HCT116 (cell line): ENCODE measurements at regions not wholly inside any gene's neighbourhood (a gene's known extent, or its start where the extent isn't known, plus 50 kb on each side); places are given as distances from the start of the nearest gene placed in this dataset.

Experiments
- ATAC-seq: fragments of 200-7000 bp; cut with Tn5 transposase; 2 replicates; pipeline ENCODE4 v1.9.1; 2020; ENCODE audit warnings: mild to moderate bottlenecking, moderate library complexity
- BruUV-seq: library from RNA; stranded (reverse); fragments of 400-500 nt; replicated peaks from 2 replicates; lab custom pipeline; 2021; lab: Mats Ljungman, UMichigan
- CTCF ChIA-PET: fragments of 300-600 bp; sonication (Branson Sonifier 250); formaldehyde crosslinking; loops from one replicate; lab custom pipeline; 2021; ENCODE audit warnings: antibody characterized with exemption; lab: Charles Lee
- POLR2A ChIA-PET: fragments of 300-600, 350-600 bp; sonication (Branson Sonifier 250); formaldehyde crosslinking; loops from one replicate; lab custom pipeline; 2021; ENCODE audit warnings: antibody characterized with exemption; lab: Charles Lee
- RAD21 ChIA-PET, 2 experiments: fragments of 300-600 bp; sonication (Branson Sonifier 250); formaldehyde crosslinking; loops; one replicate each; lab custom pipeline; 2023; ENCODE audit warnings: low total read pairs in 2 of 2; ENCODE audit not compliant: uncharacterized antibody in 2 of 2, unreplicated experiment in 2 of 2, low non-redundant PET in 1 of 2; lab: Charles Lee
- DNase-seq: peaks from one replicate; pipeline ENCODE4 v3.0.0-alpha.2; 2010; ENCODE audit warnings: low read depth, low spot score
- H2AFZ ChIP-seq: fragments of 200-600 bp; shearing (Covaris generic), sonication (generic); 2 replicates; pipeline ENCODE4 v1.6.1; 2017; ENCODE audit warnings: low read depth, mixed run types, mixed read lengths, antibody characterized with exemption, low read length; ENCODE audit not compliant: poor library complexity, severe bottlenecking
- H3K27ac ChIP-seq: 2 replicates; pipeline ENCODE4 v1.5.1; 2012; ENCODE audit warnings: low read depth, low read length
- H3K27me3 ChIP-seq: fragments of 200-600 bp; sonication (generic); 2 replicates; pipeline ENCODE4 v1.6.1; 2016; ENCODE audit warnings: mixed run types, low read length, mixed read lengths; ENCODE audit not compliant: insufficient read depth
- H3K36me3 ChIP-seq, 2 experiments: fragments of 200-500 bp in 1 of 2; fragments of 200-600 bp in 1 of 2; sonication (Bioruptor generic) in 1 of 2; sonication (generic) in 1 of 2; 2 replicates each; pipeline versions ENCODE4 v1.5.1 to v1.6.1; 2014 to 2016; ENCODE audit warnings: low read length in 2 of 2, inconsistent platforms in 1 of 2, mixed read lengths in 1 of 2, mixed run types in 1 of 2; ENCODE audit not compliant: insufficient read depth in 2 of 2, control insufficient read depth in 1 of 2
- H3K4me1 ChIP-seq, 2 experiments: fragments of 200-600 bp in 1 of 2; sonication (generic) in 1 of 2; 2 replicates each; pipeline versions ENCODE4 v1.5.1 to v1.6.1; 2012 to 2017; ENCODE audit warnings: low read length in 2 of 2, inconsistent platforms in 1 of 2, mild to moderate bottlenecking in 1 of 2, mixed read lengths in 1 of 2, mixed run types in 1 of 2, moderate library complexity in 1 of 2; ENCODE audit not compliant: insufficient read depth in 2 of 2, control insufficient read depth in 1 of 2
- H3K4me2 ChIP-seq: fragments of 200-600 bp; sonication (generic); 2 replicates; pipeline ENCODE4 v1.6.1; 2017; ENCODE audit warnings: mixed run types, low read length, mixed read lengths
- H3K4me3 ChIP-seq, 2 experiments: fragments of 200-600 bp in 1 of 2; sonication (generic) in 1 of 2; replicated peaks in 1 of 2; 2 replicates each; pipeline ENCODE4 v1.5.1; 2011 to 2016; ENCODE audit warnings: low read length in 2 of 2, control low read depth in 1 of 2, low read depth in 1 of 2, mild to moderate bottlenecking in 1 of 2, mixed read lengths in 1 of 2, mixed run types in 1 of 2
- H3K79me2 ChIP-seq: fragments of 200-600 bp; sonication (generic); 2 replicates; pipeline ENCODE4 v1.6.1; 2017; ENCODE audit warnings: mild to moderate bottlenecking, mixed run types, low read length, moderate library complexity, mixed read lengths; ENCODE audit not compliant: insufficient read depth
- H3K9ac ChIP-seq: fragments of 200-600 bp; sonication (generic); 2 replicates; pipeline ENCODE4 v1.6.1; 2016; ENCODE audit warnings: low read length, mixed read lengths
- H3K9me2 ChIP-seq: fragments of 200-600 bp; sonication (generic), shearing (Covaris generic); 2 replicates; pipeline ENCODE4 v1.6.1; 2017; ENCODE audit warnings: mixed run types, mild to moderate bottlenecking, moderate library complexity; ENCODE audit not compliant: insufficient read depth
- H3K9me3 ChIP-seq, 2 experiments: fragments of 200-500 bp in 1 of 2; fragments of 200-600 bp in 1 of 2; sonication (Bioruptor generic) in 1 of 2; sonication (generic) in 1 of 2; 2 replicates each; pipeline ENCODE4 v1.6.1; 2014 to 2017; ENCODE audit warnings: low read length in 2 of 2, mixed read lengths in 2 of 2, inconsistent platforms in 1 of 2, low read depth in 1 of 2, mild to moderate bottlenecking in 1 of 2, mixed run types in 1 of 2, moderate library complexity in 1 of 2; ENCODE audit not compliant: control insufficient read depth in 1 of 2, insufficient read depth in 1 of 2
- H4K20me1 ChIP-seq: fragments of 200-600 bp; sonication (generic), shearing (Covaris generic); 2 replicates; pipeline ENCODE4 v1.6.1; 2017; ENCODE audit warnings: mixed run types, mild to moderate bottlenecking, moderate library complexity; ENCODE audit not compliant: insufficient read depth
- ELF1 ChIP-seq: IDR thresholded peaks from 2 replicates; pipeline ENCODE4 v1.6.1; 2012; ENCODE audit warnings: low read depth, borderline replicate concordance
- EZH2 ChIP-seq: fragments of 200-600 bp; sonication (generic); IDR thresholded peaks from 2 replicates; pipeline ENCODE4 v1.6.1; 2017; ENCODE audit warnings: antibody characterized with exemption, mixed run types
- EZH2phosphoT487 ChIP-seq: fragments of 200-600 bp; IDR thresholded peaks from 2 replicates; pipeline ENCODE4 v1.6.1; 2018; ENCODE audit warnings: antibody characterized with exemption, borderline replicate concordance
- FOSL1 ChIP-seq: IDR thresholded peaks from 2 replicates; pipeline ENCODE4 v1.6.1; 2012; ENCODE audit warnings: low read depth
- JUND ChIP-seq: IDR thresholded peaks from 2 replicates; pipeline ENCODE4 v1.6.1; 2012
- POLR2A ChIP-seq: IDR thresholded peaks from 2 replicates; pipeline ENCODE4 v1.7.0; 2011; ENCODE audit warnings: borderline replicate concordance; ENCODE audit not compliant: insufficient read depth, insufficient read length; ENCODE audit errors: extremely low read depth
- POLR2AphosphoS5 ChIP-seq: IDR thresholded peaks from 2 replicates; pipeline ENCODE4 v1.6.1; 2011; ENCODE audit warnings: mild to moderate bottlenecking, low read depth, low read length, moderate library complexity
- RAD21 ChIP-seq: IDR thresholded peaks from 2 replicates; pipeline ENCODE4 v1.6.1; 2012; ENCODE audit warnings: low read depth, mild to moderate bottlenecking
- REST ChIP-seq: IDR thresholded peaks from 2 replicates; pipeline ENCODE4 v1.6.1; 2012; ENCODE audit warnings: low read depth
- SP1 ChIP-seq: IDR thresholded peaks from 2 replicates; pipeline ENCODE4 v1.6.1; 2012; ENCODE audit warnings: low read depth
- YY1 ChIP-seq: IDR thresholded peaks from 2 replicates; pipeline ENCODE4 v1.6.1; 2011; ENCODE audit warnings: low read length, low read depth, moderate library complexity, mild to moderate bottlenecking; ENCODE audit not compliant: insufficient replicate concordance; ENCODE audit errors: extremely low read depth
- ZBTB33 ChIP-seq: IDR thresholded peaks from 2 replicates; pipeline ENCODE4 v1.6.1; 2011; ENCODE audit warnings: mild to moderate bottlenecking, low read length, moderate library complexity; ENCODE audit not compliant: insufficient replicate concordance; ENCODE audit errors: extremely low read depth
- ZNF274 ChIP-seq: fragments of 200-500 bp; sonication (Bioruptor generic); IDR thresholded peaks from 2 replicates; pipeline ENCODE4 v1.6.1; 2014; ENCODE audit warnings: mild to moderate bottlenecking, low read depth, low read length, inconsistent platforms
- intact Hi-C: fragments of 100-400 bp; cut with micrococcal nuclease; formaldehyde crosslinking; loops from 2 replicates; pipeline ENCODE4 v1.10.0; 2022

- H3K27me3 ChIP-seq: no peaks in the 10 kb centered on the region
- H2AFZ ChIP-seq: no peak overlapping the region
- no peak overlapping the region for H3K4me2 ChIP-seq
- no peaks in the 10 kb centered on the region for H4K20me1 ChIP-seq
- no peaks in the 10 kb centered on the region for H3K4me1 ChIP-seq
- H3K9ac ChIP-seq: no peak overlapping the region
- TF ChIP-seq POLR2AphosphoS5 (no peak), EZH2phosphoT487 (no peak), RAD21 (no peak), ZBTB33 (no peak), REST (no peak), SP1 (no peak), JUND (no peak), FOSL1 (no peak), YY1 (no peak), ELF1 (no peak), POLR2A (no peak), EZH2 (no peak), ZNF274 (no peak)
- intact Hi-C loops: no loop called here
- DNase-seq: no peak
- no peaks in the 10 kb centered on the region for H3K79me2 ChIP-seq
- H3K4me3 ChIP-seq: no peak overlapping the region
- no TSS peak for BruUV-seq
- H3K9me2 ChIP-seq: no peaks in the 10 kb centered on the region
- CTCF ChIA-PET: no interaction called here
- POLR2A ChIA-PET: no interaction called here
- RAD21 ChIA-PET: no interaction called here
- no peaks in the 10 kb centered on the region for H3K9me3 ChIP-seq
- no peaks in the 10 kb centered on the region for H3K36me3 ChIP-seq
- no peak overlapping the region for H3K27ac ChIP-seq
- ATAC-seq: no peak
Measured at GRCh38 chr5:87729781-87730180, 317.1 kb upstream of the CCNH start.
